ENCODE measurements at regions not wholly inside any gene's neighbourhood (a gene's known extent, or its start where the extent isn't known, plus 50 kb on each side); places are given as distances from the start of the nearest gene placed in this dataset.

DNA sequence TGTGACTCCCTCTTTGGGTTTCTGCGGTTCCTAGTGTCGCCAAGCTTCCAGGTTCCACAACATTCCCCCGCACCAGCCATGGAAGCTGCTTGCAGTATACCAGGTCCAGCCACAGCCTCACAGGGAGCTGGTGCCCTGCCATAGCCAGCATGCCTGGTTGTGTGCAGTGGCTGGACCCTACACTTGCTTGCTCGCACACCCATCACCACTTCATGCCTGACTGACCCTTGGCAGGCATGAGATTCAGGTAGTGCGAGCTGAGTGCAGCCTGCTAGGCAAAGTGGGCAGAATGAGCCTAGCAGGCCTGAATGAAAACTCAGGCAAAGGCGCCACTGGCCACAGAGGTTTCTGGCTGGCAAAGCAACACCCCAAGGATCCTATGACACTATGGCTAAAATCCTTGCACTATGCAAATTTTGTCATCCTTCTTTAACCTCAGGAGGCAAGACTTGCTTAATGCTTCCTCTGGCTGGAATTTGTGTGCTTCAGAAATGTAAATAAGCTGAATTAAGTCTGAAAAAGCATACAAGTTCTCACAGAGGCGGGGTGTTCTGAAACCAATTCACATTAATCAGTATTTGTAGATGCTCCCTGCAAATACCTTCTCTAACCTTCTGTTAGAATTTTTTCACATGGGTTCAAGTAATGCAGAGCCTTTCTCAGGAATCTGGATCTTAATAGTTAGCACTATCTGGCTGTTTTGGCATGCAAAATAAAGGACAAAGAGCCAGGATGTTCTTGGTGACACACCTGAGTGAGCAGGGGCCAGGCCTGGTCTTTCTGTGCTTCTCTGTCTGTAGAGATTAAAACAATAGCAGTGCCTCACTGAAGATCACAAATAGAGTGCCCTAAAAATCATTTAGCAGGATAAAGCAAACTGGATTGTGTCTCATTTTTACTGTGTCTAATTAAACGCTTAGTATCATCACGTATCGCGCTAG, 256.9 kb downstream of the GPATCH2 start:
- DNase-seq (ENCODE audit: low read depth, low spot score), result no peak

DNA sequence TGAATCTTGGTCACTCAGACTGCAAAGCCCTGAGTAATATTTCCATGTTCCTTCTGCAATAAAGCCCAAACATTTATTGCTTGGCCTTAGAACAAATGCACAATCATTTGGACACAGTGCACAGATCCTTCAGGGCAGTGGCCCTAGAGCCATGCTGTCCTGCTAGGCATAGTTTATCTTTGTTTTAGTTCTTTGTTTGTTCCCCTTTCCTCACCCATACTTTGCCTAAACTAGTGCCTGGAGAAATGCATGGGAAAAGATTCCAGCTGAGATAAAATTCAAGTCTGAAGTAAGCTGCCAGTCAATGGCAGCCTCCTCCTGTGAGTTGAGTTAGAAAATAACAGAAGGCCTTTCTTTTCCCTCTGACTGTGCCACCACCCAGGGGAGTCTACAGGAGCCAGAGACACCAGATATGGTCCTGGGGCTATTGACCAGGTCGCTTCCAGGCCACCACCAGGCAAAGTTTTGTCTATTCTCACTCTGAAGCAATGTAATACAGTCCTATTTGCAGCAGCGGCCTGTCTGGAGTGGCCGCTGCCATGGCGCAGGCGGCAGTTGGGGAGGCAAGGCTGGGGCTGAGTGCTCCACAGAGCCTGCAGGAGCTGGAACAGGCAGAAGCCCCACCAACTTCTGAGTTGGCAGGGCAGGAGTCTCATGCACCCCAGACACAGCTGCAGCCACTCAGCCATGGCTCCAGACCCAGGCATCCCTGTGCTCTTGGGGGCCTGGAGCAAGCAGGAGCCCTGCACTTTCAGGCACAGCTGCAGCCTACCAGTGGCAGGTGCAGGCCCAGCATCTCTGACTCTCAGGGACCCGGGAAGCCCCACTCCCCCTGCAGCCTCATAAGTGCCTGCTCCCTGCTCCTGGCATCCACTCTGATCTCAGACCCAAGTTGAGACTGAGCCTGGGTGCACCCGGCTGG, 258.6 kb downstream of the GPATCH2 start:
- DNase-seq (ENCODE audit: low read depth, low spot score), result no peak

DNA sequence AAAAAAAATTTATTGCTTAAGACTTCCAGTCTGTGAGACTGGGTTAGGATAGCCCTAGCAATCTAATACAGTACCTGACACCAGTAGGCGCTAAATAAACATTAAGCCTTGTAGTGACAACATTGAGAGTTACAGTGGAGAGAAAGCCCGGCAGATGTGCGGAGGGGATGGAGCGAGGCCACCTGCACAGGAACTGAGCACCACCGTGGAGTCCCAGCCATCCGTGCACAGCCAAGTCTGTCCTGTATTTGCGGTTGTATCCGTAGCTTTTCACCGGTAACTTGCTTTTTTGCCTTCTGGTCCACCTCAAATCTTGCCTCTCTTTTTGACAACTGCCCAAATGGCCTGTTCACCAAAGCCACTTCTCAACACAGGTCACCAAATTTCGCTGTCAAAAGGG, 260.1 kb downstream of the GPATCH2 start:
- no peak for DNase-seq (ENCODE audit: low read depth, low spot score)

DNA sequence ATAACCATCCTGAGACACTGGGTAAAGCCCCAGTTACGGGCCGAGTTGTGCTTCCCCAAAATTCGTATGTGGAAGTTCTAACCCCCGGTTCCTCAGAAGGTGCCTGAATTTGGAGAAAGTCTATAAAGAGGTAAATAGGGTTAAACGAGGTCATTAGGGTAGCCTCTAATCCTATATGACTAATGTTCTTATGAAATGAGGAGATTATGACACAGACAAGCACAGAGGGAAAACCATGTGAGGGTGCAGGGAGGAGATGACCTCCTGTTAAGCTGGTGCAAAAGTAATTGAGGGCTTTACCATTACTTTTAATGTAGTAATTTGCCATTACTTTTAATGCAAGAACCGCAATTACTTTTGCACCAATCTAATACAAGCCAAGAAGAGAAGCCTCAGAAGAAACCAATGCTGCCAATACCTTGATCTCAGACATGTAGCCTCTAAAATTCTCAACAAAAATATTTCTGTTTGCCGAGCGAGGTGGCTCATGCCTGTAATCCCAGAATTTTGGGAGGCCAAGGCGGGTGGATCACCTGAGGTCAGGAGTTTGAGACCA, 260.8 kb downstream of the GPATCH2 start:
- DNase-seq (ENCODE audit: low read depth, low spot score), result no peak

DNA sequence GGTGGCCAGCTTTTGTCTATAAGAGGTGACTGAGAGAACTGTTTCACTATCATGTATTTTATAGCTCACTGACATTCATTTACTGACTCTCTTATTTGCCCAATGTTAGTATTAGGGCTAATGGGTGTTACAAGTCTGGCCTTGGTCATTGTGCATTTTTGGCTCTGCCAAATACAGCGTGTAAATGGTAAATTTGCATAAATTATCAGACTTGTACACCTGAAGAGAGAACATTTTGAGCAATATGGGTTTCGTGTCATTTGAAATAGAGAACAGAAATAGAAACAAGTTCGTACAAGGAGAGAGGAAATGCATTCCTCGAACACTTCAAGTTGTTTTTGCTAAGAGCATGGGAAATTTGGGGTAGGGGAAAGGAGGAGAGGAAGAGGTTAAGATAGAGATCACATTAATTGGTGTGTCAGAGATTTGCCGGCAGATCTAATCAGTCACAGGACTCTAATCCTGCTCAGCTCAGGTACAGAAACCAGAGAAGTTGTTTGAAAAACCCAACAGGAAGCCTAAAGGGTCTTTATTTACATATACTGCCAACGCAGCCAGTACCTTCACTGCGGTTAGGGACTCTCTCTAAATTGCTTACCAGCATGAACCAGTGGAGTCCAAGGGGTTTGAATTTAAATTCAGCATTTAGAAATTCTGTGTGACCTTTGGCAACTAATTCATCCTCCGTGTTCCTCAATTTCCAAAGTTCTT, 261.5 kb downstream of the GPATCH2 start:
- DNase-seq (ENCODE audit: low read depth, low spot score), result no peak

DNA sequence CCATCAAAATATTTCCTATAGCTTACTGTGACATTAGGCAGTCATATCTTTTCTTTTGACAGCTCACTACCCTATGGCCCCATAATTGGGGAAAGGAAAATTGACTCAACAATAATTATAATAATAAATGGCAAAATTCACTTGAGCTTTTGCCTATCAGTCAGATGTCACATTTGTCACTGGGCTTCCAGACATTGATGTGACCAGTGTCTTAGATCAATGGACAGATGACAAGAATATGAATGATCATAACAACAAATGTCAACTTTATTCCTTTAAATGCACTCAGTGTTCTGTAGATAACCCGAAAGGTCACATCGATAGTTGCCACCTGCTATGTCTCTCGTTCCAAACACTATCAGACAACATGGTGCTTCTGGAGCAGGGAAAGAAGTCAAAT, 266.7 kb downstream of the GPATCH2 start:
- no peak for DNase-seq (ENCODE audit: low read depth, low spot score)

DNA sequence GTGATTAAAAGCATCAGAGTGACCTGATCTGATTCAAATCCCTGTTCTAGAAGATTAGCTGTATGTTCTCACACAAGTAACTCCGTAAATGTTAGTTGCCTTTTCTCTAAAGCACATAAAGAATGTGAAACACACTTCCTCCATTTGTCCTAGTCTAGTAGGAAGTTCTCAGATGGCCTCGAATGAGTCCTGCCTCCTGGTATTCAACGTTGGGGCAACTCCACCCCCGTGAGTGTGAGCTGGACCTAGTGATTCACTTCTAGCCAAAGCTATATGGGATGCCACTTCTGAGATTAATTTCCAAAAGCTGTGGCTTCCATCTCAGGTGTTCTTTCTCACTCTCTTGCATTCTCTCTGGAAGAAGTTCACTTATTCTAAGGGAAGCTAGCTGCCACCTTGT, 267.6 kb downstream of the GPATCH2 start:
- DNase-seq (ENCODE audit: low read depth, low spot score), result no peak

DNA sequence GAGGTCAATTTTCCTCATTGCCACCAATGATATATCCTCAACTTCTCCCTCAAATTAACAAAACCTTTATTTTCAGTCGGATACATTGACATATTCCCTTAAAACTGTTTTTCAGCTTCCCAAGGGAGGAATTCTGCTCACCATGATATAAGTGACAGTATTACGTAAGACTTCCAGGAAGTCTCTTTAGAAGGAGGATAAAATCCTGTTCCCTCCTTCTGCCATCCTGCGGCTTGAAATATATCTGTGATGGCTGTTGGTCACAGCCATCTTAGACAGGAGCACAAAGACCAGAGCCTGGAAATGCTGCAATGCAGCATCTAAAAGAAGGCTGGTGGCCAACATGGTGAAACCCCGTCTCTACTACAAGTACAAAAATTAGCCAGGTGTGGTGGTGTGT, 270.4 kb downstream of the GPATCH2 start:
- DNase-seq (ENCODE audit: low read depth, low spot score), result no peak

DNA sequence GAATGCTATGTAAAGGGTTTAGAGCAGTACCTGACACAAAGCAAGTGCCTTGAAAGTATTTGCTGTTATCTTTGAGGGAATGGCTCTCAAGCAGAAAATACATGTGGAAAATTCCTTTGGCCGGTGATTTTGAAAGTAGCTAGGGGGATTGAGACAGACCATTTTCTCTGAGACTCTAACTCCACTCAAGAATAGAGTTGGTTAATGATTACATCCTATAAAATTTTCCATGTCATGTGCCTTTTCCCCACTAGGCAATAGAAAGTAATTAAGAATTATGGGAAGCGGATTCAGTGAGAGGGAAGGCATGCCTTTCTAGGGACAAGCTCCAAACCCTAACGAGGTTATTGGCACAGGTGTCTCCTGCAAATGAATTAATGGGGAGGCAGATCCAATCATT, 276.0 kb downstream of the GPATCH2 start:
- no peak for DNase-seq (ENCODE audit: low read depth, low spot score)

DNA sequence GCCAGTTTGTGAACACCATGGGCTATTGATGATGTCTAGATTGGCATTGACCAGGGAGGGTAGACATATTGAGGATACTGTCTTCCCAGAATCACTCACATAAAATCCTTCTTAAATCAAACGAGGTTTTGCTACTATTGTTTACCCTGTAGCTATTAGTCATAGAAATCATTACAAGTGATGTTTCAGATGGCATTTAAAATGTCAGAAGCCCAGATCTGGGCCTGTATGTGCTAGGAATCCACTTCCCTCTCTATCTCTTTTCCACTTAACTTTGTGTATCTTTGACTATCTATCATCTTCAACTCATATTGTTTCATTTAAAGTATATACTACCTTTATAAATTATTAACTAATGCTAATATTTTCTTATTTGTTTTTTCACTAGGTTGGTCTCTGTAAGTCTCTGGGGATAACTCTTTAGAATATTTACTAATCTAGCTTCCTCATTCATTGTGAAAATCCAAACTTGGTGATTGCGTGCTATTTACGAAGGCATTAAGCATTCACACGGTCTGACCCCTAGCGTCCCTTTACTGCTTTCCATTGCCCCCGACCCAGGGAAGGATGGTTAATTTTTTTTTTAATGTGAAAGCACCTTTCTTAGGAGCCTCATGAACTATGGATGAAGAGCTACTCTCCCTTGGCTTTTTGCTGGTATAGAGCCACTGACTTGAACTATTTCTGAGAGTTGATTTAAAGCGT, 281.8 kb downstream of the GPATCH2 start:
- DNase-seq (ENCODE audit: low read depth, low spot score), result no peak

DNA sequence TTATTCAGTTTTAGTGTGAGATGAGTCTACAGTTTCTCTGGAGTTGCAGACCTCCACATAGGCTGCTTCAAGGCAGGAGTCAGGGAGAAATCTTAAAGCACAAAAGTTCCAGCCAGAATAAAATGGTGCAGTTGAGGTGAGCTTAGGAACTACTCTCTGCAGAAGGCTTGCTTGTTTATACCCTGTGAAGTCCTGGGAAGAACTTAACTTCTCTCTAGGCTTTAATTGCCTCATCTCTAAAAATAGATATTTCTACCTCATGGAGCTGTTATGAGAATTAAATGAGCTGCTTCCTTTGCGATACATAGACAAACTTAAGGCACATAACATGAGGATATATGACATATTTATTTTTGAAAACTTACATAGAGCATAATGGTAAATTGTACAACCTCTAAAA, 286.2 kb downstream of the GPATCH2 start:
- DNase-seq (ENCODE audit: low read depth, low spot score), result no peak

DNA sequence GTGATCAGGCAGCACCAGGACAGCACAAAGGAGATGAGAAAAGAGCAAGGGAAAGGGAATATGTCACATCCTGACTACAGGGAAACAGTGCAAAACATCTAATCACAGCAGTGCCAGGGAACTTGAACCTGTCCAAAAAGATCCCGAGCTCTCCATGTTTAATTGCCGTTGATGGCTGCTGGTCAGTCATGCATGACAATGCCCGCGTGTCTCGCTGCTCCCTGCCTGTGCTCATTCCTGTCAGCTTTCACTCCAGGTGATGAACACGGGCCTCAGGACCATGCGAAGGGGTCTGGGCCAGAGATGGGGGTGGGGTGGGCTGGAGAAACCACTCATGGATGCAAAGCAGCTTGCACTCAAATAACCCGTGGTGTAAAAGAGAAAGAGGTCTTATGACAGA, 287.0 kb downstream of the GPATCH2 start:
- DNase-seq (ENCODE audit: low read depth, low spot score), result no peak

DNA sequence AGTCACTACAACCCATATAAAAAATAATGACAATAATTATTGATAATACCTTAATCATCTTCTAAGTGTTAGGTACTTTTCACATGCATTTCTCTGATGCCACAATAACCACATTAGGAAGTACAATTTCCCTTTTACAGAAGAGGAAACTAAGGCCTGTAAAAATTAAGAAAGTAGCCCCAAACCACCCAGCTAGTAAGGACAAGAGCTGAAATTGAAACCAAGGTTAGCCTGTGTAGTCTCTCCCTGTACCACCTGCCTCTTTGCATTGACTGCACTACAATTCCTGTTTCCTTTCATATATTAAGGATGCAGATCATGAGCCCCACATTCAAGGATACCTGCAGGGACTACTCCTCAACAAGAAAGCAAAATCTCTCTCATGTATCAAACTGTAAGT, 288.8 kb downstream of the GPATCH2 start:
- DNase-seq (ENCODE audit: low read depth, low spot score), result no peak

DNA sequence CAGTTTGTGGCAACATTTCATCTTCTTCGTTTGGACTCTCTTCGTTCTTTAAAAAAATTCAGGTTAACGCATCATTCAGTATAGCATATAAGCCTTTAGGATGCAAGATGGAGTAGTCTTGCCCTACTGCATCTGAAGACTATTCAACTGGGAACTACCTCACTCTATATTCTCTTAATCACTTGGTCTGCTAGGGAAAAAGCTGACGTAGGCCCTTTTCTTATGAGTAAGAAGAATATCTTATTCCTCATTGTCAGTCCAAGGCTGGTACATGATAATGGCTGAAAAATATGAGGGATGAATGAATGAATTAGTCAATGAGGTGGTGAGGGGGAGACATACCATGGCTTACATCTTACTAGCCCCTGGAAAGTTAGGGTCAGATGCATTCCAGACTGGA, 294.2 kb downstream of the GPATCH2 start:
- DNase-seq (ENCODE audit: low read depth, low spot score), result no peak

DNA sequence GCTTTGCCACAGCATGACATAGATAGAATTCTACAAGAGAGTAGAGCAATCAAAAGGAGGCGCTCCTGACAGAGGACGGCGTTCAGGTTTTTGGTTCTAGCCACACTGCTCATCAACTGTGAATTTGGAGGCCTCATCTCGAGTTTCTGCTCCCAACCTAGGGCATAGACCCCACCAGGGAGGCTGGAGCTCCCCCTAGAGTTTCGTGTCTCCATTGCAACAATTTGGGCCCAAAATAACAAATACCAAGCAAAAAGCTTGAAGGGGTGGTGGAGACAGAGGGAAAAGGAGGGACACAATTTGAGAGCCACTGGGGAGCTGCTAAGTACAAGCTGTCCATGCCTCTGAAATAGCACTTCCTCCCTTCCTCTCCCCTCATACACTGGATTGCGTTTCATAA, 297.0 kb downstream of the GPATCH2 start:
- DNase-seq (ENCODE audit: low read depth, low spot score), result no peak

DNA sequence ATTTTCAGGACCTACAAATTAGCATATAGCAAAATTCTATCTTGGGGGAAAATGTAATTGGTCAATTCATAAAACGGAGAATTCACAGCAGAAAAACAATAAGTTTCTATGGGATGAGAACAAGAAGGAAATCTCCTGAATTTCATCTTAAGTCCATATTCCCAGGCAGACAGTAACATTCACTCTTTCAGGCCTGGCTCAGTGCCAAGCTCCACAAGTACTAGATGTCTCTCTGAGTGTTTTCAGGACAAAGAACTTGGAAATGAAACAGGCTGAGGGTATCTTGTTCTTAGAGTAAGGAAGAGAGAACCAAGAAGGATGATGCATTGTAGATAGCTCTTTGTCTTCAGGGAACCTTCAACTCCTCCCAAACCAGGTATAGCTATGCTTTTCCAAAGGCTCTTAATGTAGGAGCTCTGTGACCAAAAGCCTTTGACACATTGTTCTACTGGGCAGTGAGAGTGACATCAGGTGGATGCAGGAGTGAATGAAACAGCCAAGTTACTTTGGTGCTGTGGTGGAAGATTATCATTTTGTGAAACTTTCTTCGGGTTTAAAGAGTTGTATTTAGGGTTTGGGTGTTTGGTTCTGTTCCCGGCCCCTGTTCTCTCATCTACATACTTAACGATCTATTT, 298.3 kb downstream of the GPATCH2 start:
- DNase-seq (ENCODE audit: low read depth, low spot score), result no peak

DNA sequence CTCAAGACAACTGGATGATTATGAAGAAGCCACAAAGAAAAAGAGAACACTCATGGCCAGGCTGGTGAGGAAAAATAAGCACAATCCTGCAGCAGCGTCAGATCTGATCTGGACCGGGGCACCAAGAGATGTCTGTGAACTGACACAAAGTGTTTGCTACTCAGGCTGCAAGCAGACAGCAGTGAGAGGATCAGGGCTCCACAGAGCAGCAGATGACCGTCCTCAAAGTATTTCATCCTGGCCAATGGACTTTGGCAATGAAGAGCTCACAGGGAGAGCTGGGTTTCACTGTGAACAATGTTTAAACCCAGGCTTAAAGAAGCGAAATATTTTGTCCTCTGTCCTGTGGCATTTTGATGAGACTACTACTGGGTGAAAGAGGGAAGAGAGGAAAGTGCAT, 299.2 kb downstream of the GPATCH2 start:
- no peak for DNase-seq (ENCODE audit: low read depth, low spot score)

DNA sequence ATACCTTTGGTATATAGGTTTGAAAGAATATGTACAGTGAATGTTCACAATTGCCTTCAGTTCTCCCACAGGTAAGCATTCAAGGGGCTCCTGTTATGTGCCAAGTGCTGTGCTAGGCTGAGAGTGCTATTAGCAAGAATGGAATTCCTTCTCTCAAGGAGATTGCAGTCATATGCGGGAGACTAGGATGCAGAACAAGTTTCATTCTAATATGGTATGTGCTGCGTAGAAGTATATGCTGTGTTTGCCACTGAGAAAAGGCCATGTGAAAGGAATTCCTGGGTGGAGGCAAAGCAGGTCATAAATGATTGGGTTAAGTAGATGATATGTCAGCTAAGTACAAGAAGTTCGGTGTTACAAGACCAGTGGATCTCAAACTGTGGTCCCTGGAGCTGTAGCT, 303.0 kb downstream of the GPATCH2 start:
- no peak for DNase-seq (ENCODE audit: low read depth, low spot score)

DNA sequence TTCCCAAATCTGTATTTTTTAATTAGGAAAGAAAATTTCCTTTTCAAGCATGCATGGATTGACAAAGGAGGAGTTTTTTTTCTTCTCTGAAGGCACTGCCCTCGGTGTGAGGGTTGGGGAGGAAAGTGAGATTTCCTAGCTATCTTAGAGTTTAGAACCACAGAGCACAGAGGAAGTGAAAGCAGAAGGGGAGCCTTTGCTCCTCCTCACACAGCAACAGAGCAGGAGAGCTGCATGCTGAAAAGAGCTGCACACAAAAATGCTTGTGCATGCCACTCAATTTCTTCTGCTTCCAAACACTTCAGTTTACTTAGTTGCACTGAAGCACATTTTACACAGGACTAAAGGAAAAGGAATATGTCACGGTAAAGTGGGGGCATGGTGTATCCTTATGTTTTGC, 308.1 kb downstream of the GPATCH2 start:
- no peak for DNase-seq (ENCODE audit: low read depth, low spot score)

DNA sequence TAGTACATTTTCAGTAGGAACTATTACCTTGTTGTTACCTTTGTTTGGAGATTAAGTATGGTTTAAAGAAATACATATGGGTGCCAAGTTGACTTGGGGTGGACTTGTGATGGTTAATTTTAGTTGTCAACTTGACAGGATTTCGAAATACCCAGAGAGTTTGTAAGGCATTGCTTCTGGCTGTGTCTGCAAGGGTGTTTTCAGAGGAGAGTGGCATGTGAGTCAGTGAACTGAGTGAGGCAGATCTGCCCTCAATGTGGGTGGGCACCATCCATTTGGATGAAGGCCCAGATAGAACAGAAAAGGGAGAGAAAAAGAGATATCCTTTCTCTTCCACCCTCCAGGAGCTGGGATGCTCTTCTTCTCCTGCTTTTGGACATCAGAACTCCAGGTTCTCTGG, 315.5 kb downstream of the GPATCH2 start:
- DNase-seq (ENCODE audit: low read depth, low spot score), result no peak

DNA sequence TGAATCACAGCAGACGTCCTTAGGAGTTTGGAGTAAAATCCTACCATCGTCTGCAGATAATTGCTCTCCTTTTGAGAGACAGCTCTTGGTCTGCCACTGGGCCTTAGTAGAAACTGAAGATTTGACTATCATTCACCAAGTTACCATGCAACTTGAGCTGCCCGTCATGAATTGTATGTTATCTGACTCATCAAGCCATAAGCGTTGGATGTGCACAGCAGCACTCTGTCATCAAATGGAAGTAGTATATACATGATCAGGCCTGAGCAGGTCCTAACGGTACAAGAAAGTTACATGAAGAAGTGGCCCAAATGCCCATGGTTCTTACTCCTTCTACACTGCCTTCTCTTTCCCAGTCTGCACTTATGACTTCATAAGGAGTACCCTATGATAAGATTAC, 317.8 kb downstream of the GPATCH2 start:
- no peak for DNase-seq (ENCODE audit: low read depth, low spot score)
